Stimulated activated naive CD4-positive, alpha-beta T cell treated with Interleukin-2 at 50 U/mL for 16 hours (primary cell): ENCODE measurements at regions not wholly inside any gene's neighbourhood (a gene's known extent, or its start where the extent isn't known, plus 50 kb on each side); places are given as distances from the start of the nearest gene placed in this dataset.

ENCODE experiments used
- DNase-seq: peaks from one replicate; lab custom pipeline; 2025; lab: John Stamatoyannopoulos, UW

- peak; percentile 4 for DNase-seq
Observed at GRCh38 chr1:5423109-5423508, 569.1 kb downstream of the NPHP4 start.

- no peak for DNase-seq
Observed at GRCh38 chr1:5419501-5419900, 572.7 kb downstream of the NPHP4 start.

DNA sequence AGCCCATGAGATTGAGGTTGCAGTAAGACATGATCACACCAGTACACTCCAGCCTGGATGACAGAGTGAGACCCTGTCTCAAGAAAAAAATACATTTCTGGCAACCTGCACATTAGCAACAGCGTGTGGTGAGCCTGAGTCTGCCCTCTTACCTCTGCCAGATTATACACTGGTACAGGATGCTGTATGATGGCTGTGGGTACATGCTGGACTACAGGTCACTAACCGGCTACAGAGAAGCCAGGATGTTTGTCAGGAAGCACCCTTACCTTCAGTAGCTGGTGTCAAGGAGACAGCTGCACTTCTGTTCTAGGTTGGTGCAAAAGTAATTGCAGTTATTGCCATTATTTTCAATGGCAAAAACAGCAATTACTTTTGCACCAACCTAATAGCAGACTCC lies 575.7 kb downstream of the NPHP4 start:
- no peak for DNase-seq

DNA sequence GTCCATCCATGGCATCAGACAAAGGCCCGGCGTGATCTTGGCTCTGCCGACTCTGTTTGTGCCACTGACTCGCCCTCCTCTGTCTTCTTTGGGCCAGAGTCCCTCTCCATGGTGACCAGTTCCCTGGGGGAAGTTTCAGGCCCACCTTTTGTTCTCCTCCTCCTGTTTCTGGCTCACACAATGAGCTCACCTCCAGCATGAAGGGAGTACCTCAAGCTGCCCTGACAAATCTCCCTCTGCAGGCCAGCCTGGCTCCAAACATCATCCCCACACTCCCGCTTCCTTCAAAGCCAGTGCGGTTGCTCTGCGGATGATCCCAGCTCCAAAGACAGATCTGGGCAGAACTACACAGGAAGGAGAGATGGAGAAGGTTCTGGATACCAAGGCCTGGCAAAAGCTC lies 576.6 kb downstream of the NPHP4 start:
- no peak for DNase-seq

GRCh38 chr1:5410652-5411051 lies 581.6 kb downstream of the NPHP4 start:
- DNase-seq: no peak

- no peak for DNase-seq
Observed at GRCh38 chr1:5408401-5408800, 583.8 kb downstream of the NPHP4 start.

- no peak for DNase-seq
Observed at GRCh38 chr1:5405263-5405662, 587.0 kb downstream of the NPHP4 start.

DNA sequence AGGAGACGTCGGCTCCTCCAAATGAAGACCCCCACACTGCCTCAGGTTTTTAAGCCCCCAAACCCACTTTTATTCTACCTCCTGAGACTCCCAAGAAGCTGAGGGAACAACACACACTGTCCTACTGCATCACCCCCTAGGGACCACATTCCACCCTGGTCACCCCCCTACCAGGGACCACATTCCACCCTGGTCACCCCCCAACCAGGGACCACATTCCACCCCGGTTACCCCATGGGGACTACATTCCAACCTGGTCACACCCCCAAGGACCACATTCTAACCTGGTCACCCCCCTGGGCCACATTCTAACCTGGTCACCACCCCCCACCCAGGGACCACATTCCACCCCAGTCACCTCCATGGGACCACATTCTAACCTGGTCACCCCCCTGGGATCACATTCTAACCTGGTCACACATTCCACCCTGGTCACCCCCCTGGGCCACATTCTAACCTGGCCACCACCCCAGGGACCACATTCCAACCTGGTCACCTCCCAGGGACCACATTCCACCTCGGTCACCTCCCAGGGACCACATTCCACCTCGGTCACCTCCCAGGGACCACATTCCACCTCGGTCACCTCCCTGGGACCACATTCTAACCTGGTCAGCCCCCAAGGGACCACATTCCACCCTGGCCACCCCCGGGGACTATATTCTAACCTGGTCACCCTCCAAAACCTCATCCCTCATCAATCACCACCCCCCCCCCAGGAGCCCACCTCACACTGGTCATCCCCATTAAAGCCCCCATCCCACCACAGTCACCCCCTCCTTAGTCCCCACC lies 587.6 kb downstream of the NPHP4 start:
- no peak for DNase-seq

DNA sequence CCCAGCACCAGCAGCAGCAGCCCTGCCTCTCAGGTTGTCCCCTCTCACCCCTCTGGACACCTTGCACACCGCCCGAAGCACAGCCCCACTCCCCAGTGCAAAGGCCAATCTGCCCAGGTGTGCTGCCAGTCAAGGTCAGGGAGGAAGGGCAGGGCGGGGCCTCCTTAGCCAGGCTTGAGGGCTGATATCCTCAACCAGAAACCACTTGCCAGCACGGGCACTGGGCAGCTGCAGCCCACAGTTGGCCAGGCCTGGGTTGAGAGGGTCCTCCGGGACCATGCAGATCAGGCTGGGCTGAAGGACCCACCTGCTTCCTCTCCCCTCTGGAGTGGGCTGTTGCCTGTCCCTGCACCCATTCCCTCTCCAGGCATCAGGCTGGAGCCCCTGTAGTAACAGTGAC lies 588.3 kb downstream of the NPHP4 start:
- no peak for DNase-seq

DNA sequence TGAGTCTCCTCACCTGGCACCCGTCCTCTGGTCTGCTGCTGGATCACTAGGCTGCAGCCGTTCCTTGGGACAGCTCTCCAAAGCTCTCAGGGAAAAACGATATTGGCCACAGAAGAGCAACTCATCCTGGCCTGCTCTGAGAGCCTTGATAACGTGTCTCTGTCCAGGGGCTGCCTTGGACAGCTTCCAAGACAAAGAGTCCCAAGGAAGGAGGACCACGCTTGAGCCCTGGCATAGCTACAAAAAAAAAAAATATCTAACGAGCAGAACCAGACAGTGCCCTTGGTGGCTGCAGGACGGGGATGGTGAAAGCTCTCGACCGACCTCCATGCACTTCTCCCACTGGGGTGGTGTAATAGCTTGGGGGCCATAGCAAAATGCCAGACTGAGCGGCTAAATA lies 589.6 kb downstream of the NPHP4 start:
- no peak for DNase-seq

- DNase-seq: no peak
Observed at GRCh38 chr1:5399771-5400170, 592.5 kb downstream of the NPHP4 start.

- no peak for DNase-seq
Observed at GRCh38 chr1:5396593-5396992, 595.6 kb downstream of the NPHP4 start.

DNA sequence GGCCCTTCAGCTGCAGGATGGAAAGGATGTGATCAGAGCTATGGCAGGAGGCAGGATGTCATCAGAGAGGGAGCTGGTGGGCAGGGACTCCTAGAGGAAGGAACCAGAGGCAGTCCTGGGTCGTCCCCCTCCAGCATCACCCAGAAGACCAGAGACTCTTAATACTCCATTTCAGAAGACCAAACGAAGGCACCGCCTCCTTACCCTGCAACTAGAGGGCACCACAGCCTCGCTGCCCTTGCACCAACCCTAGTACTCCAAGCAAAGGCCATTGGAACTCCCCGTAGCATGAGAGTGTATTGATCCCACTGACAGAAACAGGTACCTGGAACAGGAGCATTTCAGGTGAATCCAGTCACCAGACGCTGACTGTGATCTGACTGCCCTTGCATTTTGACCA lies 598.1 kb downstream of the NPHP4 start:
- no peak for DNase-seq

DNA sequence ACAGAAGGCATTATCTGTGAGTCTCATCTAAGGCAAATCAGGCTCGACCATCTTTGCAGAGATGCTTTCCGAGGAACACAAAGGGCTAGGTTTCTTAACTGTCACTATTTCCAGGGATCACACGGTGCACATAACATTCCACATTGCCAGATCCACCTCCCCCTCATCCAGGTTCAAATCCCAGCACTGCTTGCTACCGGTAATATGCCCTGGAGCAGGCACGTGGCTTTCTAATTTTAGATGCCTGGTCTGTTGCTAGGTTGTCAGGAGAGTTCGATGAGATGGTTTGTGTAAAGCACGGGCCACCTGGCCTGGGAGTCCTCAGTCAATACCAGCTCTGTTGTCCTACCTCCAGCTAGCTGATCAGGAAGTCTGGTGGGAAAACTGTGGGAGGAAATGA lies 598.6 kb downstream of the NPHP4 start:
- DNase-seq: no peak

- DNase-seq: no peak
Observed at GRCh38 chr1:5393146-5393545, 599.1 kb downstream of the NPHP4 start.

- DNase-seq: no peak
Observed at GRCh38 chr1:5391725-5392124, 600.5 kb downstream of the NPHP4 start.

DNA sequence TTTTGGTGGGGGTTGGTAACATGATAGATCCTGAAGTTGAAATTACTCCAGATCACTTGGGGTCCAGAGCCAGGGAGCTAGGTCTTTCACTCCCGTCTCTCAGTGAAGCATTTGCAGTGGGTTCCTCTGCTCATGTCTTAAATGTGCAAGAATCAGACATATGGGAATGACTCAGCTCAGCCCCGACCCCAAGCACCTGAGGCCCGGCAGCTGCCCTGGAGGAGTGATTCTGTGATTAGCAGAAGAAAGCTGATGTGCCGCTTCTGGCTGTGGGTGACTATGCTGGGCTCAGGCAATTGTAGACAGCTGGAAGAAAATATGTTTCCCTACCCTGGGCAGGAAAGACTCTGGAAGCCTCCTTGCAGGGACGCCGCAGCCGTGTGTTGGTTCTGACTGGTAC lies 601.7 kb downstream of the NPHP4 start:
- DNase-seq: no peak

GRCh38 chr1:5389101-5389885 lies 602.9 kb downstream of the NPHP4 start:
- no peak for DNase-seq

DNA sequence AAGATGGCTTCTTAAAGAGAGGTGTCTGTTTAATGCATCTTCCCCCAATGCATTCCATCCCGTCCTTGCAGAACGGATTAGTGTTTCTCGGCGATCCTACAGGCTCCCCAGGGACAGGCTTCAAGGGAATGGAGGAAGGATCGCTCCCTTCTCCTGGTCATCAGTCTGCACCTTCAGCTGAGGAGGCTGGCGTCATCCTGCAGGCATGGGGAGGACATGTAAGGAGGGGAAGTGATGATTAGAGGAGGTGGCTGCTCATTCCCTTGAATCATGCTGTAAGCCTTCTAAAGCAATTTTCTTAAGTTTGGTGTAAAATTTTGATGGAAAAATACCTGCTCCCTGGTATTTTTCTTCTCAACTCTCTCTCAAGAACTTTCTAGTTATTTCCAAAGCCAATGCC lies 603.6 kb downstream of the NPHP4 start:
- DNase-seq: no peak

- no peak for DNase-seq
Observed at GRCh38 chr1:5386371-5386770, 605.9 kb downstream of the NPHP4 start.

GRCh38 chr1:5385956-5386355 lies 606.3 kb downstream of the NPHP4 start:
- no peak for DNase-seq

GRCh38 chr1:5385096-5385799 lies 607.0 kb downstream of the NPHP4 start:
- no peak for DNase-seq

DNA sequence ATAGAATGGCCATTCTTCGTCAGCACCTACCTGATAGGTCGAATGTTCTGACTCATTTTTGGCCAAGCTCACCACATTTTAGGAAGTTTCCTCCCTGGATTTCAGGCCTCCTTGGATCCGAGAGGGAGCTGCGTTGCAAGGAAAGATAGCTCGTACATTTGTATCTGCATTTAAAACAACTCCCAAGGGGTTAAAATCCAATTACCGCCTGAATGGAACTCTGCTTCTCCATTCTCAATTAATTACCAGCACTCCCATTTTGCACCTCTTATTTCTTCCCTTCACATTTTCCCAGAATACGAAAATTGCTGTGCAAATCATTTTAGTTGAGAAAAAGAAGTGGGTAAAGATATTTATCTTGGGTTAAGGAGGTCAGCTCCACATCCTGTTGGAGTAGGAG lies 610.7 kb downstream of the NPHP4 start:
- DNase-seq: no peak
